GM18867 (cell line): ENCODE measurements at regions not wholly inside any gene's neighbourhood (a gene's known extent, or its start where the extent isn't known, plus 50 kb on each side); places are given as distances from the start of the nearest gene placed in this dataset.
A peak's percentile ranks its signal among the peaks of the same experiment; 100 is the strongest.
"Not testable (repeated sequence)": the region's sequence is repeated elsewhere in the genome, so short reads cannot be mapped to it uniquely, and the experiment has no call there.

Experiments used
- ATAC-seq: cut with Tn5 transposase; IDR thresholded peaks from one replicate; pipeline ENCODE4 v1.9.1; 2021; ENCODE audit warnings: mild to moderate bottlenecking, moderate library complexity; ENCODE audit not compliant: unreplicated experiment

DNA sequence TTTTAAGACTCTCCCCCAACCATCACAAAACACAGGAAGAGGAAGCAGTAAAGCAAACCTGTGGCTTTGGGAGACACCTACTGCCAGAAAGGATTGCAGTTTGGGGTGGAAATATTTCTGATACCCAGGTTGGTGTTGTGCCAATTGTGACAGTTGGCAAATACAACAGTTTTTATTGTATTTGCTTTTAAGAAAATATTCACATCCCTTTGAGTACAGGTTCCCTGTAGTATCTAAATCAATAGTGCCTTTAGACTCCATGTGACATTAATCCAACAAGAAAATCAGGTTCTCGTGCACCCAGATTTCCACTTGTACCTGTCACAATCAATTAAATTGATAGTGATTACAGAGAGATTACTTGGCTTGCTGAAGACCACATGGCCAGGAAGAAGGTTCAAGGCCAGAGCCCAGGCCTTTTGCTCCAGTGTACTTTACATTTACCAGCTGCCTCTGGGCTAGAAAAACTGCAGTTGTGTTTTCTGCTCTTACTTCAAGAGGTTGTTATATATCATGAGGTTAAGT lies 361.2 kb downstream of the ATP23 start:
- ATAC-seq, result no peak

DNA sequence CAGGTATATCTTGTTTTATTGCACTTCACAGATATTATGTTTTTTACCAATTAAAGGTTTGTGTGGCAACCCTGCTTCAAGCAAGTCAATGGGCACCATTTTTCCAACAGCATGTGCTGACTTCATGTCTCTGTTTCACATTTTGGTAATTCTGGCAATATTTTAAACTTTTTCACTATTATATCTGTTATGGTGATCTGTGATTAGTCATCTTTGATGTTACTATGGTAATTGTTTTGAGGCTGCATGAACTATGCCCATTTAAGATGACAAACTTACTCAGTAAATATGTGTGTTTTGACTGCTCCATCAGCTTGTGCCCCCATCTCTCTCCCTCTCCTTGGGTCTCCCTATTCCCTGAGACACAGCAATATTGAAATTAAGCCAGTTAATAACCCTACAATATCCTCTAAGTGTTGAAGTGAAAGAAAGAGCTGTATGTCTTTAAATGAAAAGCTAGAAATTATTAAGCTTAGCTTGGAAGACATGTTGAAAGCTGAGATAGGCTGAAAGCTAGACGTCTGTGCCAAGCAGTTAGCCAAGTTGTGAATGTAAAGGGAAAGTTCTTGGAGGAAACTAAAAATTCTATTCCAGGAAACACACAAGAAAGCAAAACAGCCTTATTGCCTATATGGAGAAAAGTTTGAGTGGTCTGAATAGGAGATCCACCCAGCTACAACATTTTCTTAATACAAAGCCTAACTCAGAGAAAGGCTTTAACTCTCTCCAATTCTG lies 365.1 kb downstream of the ATP23 start:
- no peak for ATAC-seq

DNA sequence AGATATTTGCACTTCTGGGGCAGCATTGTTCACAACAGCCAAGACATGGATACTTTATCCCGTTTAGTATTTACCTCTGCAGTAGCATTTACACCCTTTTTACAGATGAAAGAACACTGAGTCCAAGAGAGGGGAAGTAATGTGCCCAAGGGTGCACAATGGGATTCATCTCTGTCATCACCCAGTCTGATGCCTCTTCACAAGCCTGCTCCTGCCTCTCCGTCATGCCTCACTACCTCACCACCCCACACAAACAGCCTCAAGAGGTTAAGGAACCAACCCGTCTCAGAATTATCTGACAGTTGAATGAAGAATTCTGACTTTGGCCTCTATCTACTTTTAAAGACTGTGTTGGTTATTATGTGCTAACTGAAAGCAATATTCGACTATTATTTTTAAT lies 368.4 kb downstream of the ATP23 start:
- peak; percentile 64 for ATAC-seq

DNA sequence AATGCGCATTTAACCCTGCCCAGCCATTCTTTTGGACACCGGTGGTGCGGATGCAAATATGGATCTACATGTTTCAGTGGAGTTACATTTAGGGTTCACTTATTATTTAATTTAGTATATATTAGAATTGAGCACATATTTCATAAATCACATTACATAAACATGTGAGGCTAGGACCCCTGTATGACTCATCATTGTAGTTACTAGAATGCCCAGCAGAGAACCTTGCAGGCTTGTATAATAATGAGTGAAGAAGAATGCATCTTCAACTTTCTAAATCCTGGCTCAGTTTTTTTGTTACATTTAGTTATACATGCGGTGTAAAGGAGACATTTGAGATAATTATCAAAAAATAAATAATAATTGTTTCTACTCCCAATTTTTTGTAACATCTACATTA lies 369.0 kb downstream of the ATP23 start:
- no peak for ATAC-seq

DNA sequence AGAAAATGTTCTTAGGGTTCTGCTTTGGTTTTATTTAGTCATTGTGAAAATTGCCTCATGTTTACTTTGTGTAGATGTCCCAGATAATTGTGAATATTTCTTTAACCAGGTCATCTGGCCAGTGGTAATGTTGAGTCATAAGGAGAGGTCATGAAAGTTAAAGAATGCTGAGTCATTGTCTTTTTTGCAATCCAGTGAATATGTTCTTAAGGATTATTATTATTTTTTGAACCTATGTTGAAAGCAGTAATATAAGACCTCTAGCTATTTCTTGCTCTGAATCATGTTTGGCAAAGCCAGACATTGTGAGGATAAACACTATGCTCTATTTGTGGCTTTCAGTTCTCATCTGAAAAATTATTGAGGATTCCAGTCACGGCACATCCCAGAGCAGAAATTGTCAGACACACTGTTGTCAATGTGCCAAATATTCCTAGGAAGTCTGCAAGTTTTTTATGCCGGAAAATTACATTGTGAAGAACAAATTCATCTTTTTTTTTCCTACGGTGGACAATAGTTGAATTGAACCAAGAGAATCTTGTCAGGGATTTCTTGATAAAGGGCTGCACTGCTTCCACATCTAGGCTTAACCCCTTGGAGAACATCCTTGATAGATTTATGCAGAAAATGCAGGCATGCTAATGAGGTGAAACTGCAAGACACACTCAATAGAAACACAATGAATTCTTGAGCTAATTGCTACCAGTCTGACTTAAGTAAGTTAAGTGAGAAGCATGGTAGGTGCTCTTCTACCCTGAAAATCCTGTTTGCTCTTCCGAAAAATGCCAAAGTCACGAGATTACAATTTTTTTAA lies 369.6 kb downstream of the ATP23 start:
- ATAC-seq, result peak; percentile 50

DNA sequence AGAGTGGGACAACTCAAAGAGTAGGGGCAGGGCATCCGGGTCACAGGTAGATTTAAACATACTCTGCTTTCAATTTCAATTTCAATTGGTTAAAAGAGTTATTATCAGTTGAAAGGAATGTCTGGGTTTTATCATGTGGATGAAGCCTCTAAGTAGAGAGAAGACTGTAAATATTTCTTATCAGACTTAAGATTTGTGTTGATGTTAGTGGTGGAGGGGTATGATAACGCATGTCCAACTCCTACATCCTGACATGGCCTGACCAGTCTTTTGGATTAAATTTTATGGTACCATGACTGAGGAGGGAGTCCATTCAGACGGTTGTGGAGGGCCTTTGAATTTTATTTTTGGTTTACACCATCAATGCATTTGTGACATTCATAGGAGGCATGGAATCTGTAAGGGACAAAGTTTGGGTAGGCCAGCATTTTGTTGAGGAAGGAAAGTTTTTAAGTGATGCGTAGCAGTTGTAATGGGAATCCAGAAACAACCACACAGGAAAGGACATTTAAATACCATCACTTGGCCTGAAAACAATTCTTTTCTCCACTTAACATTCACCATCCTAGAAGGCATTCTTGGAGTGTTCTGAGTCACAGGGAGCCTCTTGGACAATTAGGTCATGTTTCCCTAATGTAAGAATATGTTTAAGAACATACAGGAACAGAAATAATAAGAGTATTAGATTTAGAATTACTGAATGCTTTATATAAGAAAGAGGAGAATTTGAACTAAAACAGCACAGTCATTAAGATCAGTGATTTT lies 371.9 kb downstream of the ATP23 start:
- ATAC-seq, result no peak

DNA sequence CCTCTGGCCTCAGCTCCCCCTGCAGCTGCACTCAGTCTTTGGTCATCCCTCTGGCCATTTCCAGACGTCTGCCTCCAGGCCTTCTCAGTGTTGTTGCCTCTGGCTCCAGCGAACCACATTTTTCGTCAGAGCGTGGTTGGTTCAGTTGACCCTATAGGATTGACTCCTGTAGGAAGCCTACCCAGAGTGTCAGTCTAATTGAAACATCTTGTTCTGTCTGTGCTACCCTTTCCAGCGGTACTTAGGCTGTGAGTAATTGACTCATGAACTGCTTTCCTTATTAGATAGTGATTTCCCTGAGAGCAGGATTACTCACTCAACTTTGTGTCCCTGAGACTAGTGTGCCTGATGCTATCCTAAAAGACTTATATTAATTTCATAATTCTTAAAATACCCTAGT lies 373.2 kb downstream of the ATP23 start:
- no peak for ATAC-seq

DNA sequence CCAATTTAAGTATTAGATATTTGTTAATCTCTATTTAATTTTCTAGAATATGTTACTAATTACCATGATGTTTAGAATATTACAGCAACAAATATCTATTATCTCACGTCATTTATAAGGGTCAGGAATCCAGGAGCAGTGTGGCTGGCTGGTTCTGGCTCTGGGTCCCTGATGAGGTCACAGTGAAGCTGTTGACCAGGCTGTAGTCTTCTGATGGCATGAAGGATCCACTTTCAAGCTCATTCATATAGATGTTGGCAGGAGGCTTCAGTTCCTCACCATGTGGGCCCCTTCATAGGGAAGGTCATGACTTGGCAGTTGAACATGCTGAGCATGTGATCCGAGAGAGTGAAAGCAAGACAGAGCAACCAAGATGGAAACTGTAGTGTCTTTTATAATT lies 375.6 kb downstream of the ATP23 start:
- no peak for ATAC-seq

DNA sequence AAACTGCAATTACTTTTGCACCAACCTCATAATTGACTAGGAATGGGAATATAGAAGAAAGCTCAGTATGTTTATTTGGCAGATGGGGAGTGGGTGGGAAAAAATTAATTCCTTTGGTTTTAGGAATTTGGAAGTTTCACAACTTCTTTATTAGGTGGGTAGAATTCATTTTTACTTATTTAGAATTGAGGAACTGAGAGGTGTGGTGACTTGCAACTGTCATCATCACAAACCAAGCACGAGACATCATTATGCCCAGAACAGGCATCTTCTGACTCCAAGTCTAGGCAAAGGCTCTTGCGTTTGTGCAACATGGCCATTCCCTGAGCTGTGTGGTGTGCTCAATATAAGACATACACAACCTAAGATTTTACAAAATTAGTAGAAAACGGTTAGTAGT lies 380.0 kb downstream of the ATP23 start:
- ATAC-seq, result peak; percentile 93

DNA sequence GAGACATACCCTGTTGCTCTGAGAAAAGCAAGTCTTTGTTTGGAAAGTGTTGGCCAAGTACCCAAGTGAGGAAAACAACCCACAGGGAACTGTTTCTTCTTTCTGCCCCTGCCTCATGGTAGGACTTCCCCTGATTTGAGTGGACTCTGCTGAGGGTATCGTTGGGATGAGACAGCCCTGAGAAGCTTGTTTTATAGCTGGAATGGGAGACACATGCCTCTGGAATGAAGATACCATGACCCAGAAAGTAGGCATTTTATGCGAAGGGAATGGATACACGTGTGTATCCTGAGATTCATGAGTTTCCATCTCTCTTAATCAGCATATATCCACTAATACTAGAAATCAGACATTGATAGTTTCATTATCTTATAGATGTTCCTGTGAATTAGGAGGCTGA lies 382.3 kb downstream of the ATP23 start:
- no peak for ATAC-seq

DNA sequence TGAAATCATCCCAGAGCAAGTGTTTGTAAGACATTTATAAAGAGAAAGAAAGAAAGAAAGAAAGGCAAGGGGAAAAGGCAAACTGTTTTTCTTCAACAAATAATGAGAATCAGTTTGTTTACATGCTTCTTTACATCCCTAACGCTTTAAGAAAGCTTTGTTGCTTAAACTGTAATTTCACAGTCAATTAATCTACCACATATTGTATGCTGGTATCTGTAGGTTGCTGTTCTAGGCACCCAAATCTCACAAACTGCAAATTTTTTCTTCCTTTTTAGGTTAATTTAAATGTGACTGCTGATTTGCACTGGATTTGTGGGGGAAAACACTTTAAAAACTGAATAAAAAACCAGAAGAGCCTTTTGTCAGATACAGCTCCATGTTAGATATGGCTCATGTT lies 384.2 kb downstream of the ATP23 start:
- no peak for ATAC-seq

DNA sequence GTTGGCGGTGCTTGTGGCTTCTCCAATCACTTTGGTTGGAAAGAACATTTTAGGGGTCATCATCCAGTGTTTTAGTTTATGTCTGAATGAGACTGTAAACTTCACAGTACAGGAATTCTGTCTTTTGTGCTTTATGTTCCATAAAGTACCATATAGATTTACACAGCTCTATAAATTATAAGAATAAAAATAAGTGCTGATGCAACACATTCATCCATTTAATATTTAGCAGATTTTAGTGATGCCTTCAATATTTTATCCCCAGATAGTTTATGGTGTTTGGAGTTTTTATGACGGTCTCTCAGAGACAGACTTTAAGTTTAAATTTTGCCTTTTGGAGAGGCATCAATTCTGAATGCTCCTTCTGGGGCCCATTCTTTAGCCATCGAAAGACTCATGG lies 385.2 kb downstream of the ATP23 start:
- ATAC-seq, result no peak

DNA sequence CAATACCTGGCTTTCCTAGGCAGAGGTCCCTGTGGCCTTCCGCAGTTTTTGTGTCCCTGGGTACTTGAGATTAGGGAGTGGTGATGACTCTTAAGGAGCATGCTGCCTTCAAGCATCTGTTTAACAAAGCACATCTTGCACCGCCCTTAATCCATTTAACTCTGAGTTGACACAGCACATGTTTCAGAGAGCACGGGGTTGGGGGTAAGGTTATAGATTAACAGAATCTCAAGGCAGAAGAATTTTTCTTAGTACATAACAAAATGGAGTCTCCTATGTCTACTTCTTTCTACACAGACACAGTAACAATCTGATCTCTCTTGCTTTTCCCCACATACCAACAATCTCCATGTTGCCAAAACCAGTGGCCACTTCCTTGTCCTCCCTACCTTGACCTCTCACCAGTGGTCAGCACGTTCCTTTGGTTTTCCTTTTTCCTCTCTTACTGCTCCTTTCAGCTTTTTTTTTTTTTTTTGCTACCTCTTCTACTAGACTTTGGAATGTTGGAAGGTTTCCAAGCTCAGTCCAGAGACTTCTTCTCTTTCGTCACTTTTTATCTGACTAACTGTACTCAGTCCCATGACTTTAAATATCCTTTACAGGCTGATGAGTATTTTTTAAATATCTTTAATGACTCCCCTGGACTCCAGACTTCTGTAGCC lies 395.3 kb downstream of the ATP23 start:
- ATAC-seq, result not testable (repeated sequence)

DNA sequence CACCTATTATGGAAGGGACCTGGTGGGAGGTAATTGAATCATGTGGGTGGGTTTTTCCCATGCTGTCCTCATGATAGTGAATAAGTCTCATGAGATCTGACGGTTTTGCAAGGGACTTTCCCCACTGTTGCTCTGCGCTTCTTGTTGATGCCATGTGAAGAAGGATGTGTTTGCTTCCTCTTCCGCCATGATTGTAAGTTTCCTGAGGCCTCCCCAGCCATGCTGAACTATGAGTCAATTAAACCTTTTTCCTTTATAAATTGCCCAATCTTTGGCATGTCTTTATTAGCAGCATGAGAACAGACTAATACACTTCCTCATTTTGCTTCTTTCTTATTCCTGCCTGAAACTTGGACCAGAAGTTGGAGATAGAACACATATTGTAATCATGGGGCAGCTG lies 396.2 kb downstream of the ATP23 start:
- peak; percentile 46 for ATAC-seq

DNA sequence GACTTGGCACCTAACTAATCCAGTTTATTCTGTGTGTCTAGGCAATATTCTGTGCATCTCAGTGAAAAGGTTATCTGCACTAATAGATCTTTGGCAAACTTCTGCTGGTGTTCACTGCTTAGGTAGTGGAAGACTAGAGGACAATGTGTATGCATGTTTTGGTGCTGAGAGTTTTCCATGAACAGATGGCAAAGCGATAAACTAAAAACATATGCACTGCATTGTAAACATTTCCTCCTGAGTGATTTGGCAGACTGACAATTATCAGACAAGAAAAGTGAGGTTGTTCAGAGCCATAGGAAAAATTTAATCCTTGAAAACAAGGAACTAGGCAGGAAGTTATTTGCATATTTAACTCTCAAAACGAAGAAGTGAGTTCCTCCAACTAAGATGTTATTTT lies 400.4 kb downstream of the ATP23 start:
- ATAC-seq, result no peak

DNA sequence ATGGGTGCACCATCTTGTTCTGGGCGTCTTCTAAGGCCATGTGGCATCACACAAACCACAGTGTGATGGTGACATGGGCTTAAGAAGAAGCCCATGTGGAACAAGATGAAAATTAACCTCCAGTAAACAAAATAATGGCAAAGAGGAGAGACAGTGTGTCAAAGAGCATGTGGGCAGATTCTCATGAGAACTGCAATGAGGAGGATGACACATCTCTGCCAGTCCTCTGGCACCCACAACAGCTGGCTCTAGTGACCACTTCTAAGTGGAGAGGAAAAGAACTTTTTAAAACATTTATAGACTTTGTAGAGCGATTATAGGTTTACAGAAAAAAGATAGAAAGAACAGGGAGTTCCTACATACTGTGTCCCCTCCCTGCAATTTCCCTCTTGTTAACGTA lies 401.4 kb downstream of the ATP23 start:
- ATAC-seq, result no peak

DNA sequence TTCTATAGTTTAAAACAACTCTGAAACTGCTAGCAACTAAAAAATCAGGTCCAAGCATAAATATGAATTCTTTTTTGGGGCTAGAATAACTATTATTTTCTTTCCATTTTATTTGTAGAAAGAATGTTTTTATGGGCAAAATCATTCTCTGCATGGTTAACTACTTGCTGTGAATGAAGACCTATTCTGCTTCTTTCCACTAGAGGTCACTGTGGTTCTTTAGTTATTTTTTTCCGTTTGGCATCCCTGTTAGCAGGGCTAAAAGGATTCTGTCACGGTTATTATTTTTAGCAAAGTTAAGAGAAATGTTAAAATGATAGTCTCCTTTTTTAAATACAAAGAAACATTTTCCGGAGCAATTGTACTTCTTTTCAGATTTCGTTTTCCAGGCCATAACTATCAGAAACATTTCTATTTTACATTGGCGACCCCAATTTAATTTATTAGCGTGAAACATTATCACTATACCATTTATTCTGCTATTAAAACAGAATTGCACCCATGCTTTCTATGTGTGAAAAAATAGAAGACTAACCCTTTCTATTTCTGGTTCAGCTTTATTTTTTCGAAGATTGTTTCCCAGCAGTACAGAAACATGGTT lies 404.8 kb downstream of the ATP23 start:
- peak; percentile 75 for ATAC-seq

DNA sequence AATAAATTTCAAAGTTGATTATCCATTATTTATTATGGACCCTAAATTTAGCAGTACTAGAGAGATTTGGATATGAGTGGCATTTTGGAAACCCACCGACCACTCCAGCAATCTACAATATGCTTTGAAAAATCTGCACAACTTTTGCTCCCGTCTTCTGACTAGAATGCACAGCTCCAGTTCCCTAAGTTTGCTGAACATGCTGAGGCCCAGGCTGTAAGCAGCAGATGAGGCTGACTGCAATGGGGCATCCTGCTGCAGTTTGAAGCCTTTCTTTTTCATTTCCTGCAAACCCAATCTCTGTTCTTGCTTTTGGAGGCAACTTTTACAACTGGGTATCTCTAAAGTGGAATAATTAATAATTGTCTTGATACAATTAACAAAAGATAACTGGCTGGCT lies 405.8 kb downstream of the ATP23 start:
- no peak for ATAC-seq

DNA sequence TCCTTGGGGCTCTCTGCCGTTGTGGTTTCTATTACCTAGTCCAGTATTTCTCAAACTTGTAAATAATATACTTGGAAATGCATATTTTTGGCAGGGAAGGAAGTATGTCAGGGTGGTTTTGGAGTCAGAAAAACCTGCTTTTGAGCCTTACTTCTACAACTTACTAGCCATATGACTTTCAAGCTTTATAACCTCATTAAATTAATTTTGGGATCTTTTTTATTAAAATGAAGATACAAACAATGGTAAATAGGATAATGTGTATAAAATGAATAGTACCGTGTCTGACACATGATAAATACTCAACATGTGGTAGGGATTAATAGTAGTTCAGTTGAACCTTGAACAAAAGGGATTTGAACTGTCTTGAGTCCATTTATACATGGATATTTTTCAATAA lies 406.3 kb downstream of the ATP23 start:
- no peak for ATAC-seq

DNA sequence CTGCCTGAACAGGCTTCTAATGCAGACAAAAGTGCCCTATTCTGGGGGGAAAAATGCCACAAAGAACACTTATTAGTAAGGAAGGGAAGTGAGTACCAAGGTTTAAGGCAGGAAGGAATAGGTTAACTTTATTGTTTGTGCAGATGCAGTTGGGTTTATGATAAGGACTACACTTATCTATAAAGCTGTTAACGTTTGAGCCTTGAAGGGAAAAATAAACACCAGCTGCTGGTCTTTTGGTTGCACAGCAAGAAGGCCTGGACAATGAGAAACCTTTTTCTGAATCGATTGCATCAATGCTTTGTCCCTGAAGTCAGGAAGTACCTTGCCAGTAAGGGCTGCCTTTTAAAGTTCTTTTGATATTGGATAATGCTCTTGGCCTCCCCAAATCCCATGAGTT lies 407.8 kb downstream of the ATP23 start:
- no peak for ATAC-seq

DNA sequence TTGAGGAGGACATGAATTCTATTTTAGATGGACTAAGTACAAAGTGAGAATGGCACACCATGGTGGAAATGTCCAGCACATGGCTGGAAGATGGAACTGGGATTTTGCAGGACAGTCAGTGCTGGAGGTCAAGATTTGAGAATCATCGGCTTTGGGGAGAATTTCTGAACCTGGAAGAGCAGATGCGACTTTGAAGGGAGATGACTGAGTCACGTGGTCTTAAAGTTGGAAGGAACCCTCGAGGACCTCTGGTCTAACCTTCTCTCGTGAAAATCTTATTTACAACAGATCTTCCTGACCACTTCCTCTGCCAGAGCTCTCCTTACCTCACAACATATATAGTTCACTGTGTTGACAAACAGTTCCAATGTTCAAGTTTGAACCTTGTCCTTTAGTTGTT lies 415.4 kb downstream of the ATP23 start:
- ATAC-seq, result no peak
